ENCODE measurements at regions not wholly inside any gene's neighbourhood (a gene's known extent, or its start where the extent isn't known, plus 50 kb on each side); places are given as distances from the start of the nearest gene placed in this dataset.
"Not testable (repeated sequence)": the region's sequence is repeated elsewhere in the genome, so short reads cannot be mapped to it uniquely, and the experiment has no call there.

- H3K4me3 Mint-ChIP-seq; H3K27ac Mint-ChIP-seq; H3K36me3 Mint-ChIP-seq; H3K9me3 Mint-ChIP-seq; H3K4me1 Mint-ChIP-seq (ENCODE audit: unreplicated experiment); H3K27me3 Mint-ChIP-seq; DNase-seq (ENCODE audit: extremely low spot score, unreplicated experiment): not testable (repeated sequence)
Measured at GRCh38 chr1:146883190-146883589, 54.9 kb upstream of the NBPF12 start.

- not testable (repeated sequence) for H3K4me1 Mint-ChIP-seq (ENCODE audit: unreplicated experiment); H3K9me3 Mint-ChIP-seq; H3K4me3 Mint-ChIP-seq; H3K27ac Mint-ChIP-seq; H3K27me3 Mint-ChIP-seq; H3K36me3 Mint-ChIP-seq; DNase-seq (ENCODE audit: extremely low spot score, unreplicated experiment)
Measured at GRCh38 chr1:146881096-146881495, 57.0 kb upstream of the NBPF12 start.

- DNase-seq (ENCODE audit: extremely low spot score, unreplicated experiment); H3K27ac Mint-ChIP-seq; H3K36me3 Mint-ChIP-seq: not testable (repeated sequence)
Measured at GRCh38 chr1:146863799-146864319, 74.3 kb upstream of the NBPF12 start.

GRCh38 chr1:146853147-146853546, 85.0 kb upstream of the NBPF12 start:
- not testable (repeated sequence) for H3K4me1 Mint-ChIP-seq (ENCODE audit: unreplicated experiment); H3K36me3 Mint-ChIP-seq; H3K9me3 Mint-ChIP-seq

More at GRCh38 chr1:146863799-146864319, 74.3 kb upstream of the NBPF12 start:
- H3K4me1 Mint-ChIP-seq (ENCODE audit: unreplicated experiment); H3K9me3 Mint-ChIP-seq; H3K4me3 Mint-ChIP-seq; H3K27me3 Mint-ChIP-seq: not testable (repeated sequence)

GRCh38 chr1:146850352-146850889, 87.7 kb upstream of the NBPF12 start:
- not testable (repeated sequence) for H3K9me3 Mint-ChIP-seq; DNase-seq (ENCODE audit: extremely low spot score, unreplicated experiment); H3K27me3 Mint-ChIP-seq; H3K4me1 Mint-ChIP-seq (ENCODE audit: unreplicated experiment); H3K27ac Mint-ChIP-seq; H3K36me3 Mint-ChIP-seq; H3K4me3 Mint-ChIP-seq

More at GRCh38 chr1:146853147-146853546, 85.0 kb upstream of the NBPF12 start:
- H3K27me3 Mint-ChIP-seq; H3K4me3 Mint-ChIP-seq; DNase-seq (ENCODE audit: extremely low spot score, unreplicated experiment); H3K27ac Mint-ChIP-seq: not testable (repeated sequence)

GRCh38 chr1:146838725-146839124, 99.4 kb upstream of the NBPF12 start:
- H3K9me3 Mint-ChIP-seq; DNase-seq (ENCODE audit: extremely low spot score, unreplicated experiment); H3K4me3 Mint-ChIP-seq; H3K27ac Mint-ChIP-seq; H3K36me3 Mint-ChIP-seq; H3K4me1 Mint-ChIP-seq (ENCODE audit: unreplicated experiment); H3K27me3 Mint-ChIP-seq: not testable (repeated sequence)

- H3K9me3 Mint-ChIP-seq; H3K27me3 Mint-ChIP-seq; DNase-seq (ENCODE audit: extremely low spot score, unreplicated experiment); H3K36me3 Mint-ChIP-seq; H3K4me3 Mint-ChIP-seq; H3K4me1 Mint-ChIP-seq (ENCODE audit: unreplicated experiment); H3K27ac Mint-ChIP-seq: not testable (repeated sequence)
Measured at GRCh38 chr1:146826957-146827356, 111.2 kb upstream of the NBPF12 start.

- not testable (repeated sequence) for H3K4me1 Mint-ChIP-seq (ENCODE audit: unreplicated experiment); H3K27ac Mint-ChIP-seq; H3K9me3 Mint-ChIP-seq; H3K4me3 Mint-ChIP-seq; H3K36me3 Mint-ChIP-seq; H3K27me3 Mint-ChIP-seq; DNase-seq (ENCODE audit: extremely low spot score, unreplicated experiment)
Measured at GRCh38 chr1:146794236-146794635, 143.9 kb upstream of the NBPF12 start.

GRCh38 chr1:146792725-146793124, 145.4 kb upstream of the NBPF12 start:
- not testable (repeated sequence) for H3K27ac Mint-ChIP-seq

GRCh38 chr1:146784212-146784940, 153.7 kb upstream of the NBPF12 start:
- H3K4me3 Mint-ChIP-seq; H3K36me3 Mint-ChIP-seq; H3K4me1 Mint-ChIP-seq (ENCODE audit: unreplicated experiment); H3K27ac Mint-ChIP-seq; H3K27me3 Mint-ChIP-seq; H3K9me3 Mint-ChIP-seq; DNase-seq (ENCODE audit: extremely low spot score, unreplicated experiment): not testable (repeated sequence)

More at GRCh38 chr1:146792725-146793124, 145.4 kb upstream of the NBPF12 start:
- not testable (repeated sequence) for H3K36me3 Mint-ChIP-seq; H3K4me3 Mint-ChIP-seq; H3K4me1 Mint-ChIP-seq (ENCODE audit: unreplicated experiment); H3K9me3 Mint-ChIP-seq; DNase-seq (ENCODE audit: extremely low spot score, unreplicated experiment); H3K27me3 Mint-ChIP-seq

GRCh38 chr1:146781235-146781634, 156.9 kb upstream of the NBPF12 start:
- H3K27me3 Mint-ChIP-seq; H3K4me3 Mint-ChIP-seq; H3K4me1 Mint-ChIP-seq (ENCODE audit: unreplicated experiment); H3K36me3 Mint-ChIP-seq; H3K27ac Mint-ChIP-seq; DNase-seq (ENCODE audit: extremely low spot score, unreplicated experiment); H3K9me3 Mint-ChIP-seq: not testable (repeated sequence)

- not testable (repeated sequence) for H3K27ac Mint-ChIP-seq; DNase-seq (ENCODE audit: extremely low spot score, unreplicated experiment); H3K4me1 Mint-ChIP-seq (ENCODE audit: unreplicated experiment); H3K27me3 Mint-ChIP-seq; H3K36me3 Mint-ChIP-seq; H3K9me3 Mint-ChIP-seq; H3K4me3 Mint-ChIP-seq
Measured at GRCh38 chr1:146777826-146778602, 160.1 kb upstream of the NBPF12 start.

- not testable (repeated sequence) for H3K36me3 Mint-ChIP-seq; H3K27ac Mint-ChIP-seq; DNase-seq (ENCODE audit: extremely low spot score, unreplicated experiment); H3K4me3 Mint-ChIP-seq; H3K27me3 Mint-ChIP-seq; H3K9me3 Mint-ChIP-seq; H3K4me1 Mint-ChIP-seq (ENCODE audit: unreplicated experiment)
Measured at GRCh38 chr1:146774988-146775387, 163.1 kb upstream of the NBPF12 start.

GRCh38 chr1:146774271-146774670, 163.9 kb upstream of the NBPF12 start:
- H3K4me1 Mint-ChIP-seq (ENCODE audit: unreplicated experiment); H3K4me3 Mint-ChIP-seq; H3K9me3 Mint-ChIP-seq; DNase-seq (ENCODE audit: extremely low spot score, unreplicated experiment); H3K27ac Mint-ChIP-seq; H3K36me3 Mint-ChIP-seq; H3K27me3 Mint-ChIP-seq: not testable (repeated sequence)
